Muscle layer of colon (tissue), 2 donors: ENCODE measurements at regions not wholly inside any gene's neighbourhood (a gene's known extent, or its start where the extent isn't known, plus 50 kb on each side); places are given as distances from the start of the nearest gene placed in this dataset.
"Not testable (repeated sequence)": the region's sequence is repeated elsewhere in the genome, so short reads cannot be mapped to it uniquely, and the experiment has no call there.

Experiments
- H3K27ac ChIP-seq: one replicate; pipeline ENCODE4 v1.7.0; 2013; ENCODE audit warnings: low read depth, mild to moderate bottlenecking, low read length, moderate library complexity
- H3K27me3 ChIP-seq, 2 donors: one replicate each; pipeline ENCODE4 v1.7.0; 2013; ENCODE audit warnings: low read length in 2 of 2, mild to moderate bottlenecking in 2 of 2; ENCODE audit not compliant: insufficient read depth in 2 of 2, control insufficient read depth in 1 of 2
- H3K36me3 ChIP-seq: one replicate; pipeline ENCODE4 v1.7.0; 2013; ENCODE audit warnings: mild to moderate bottlenecking, low read length; ENCODE audit not compliant: insufficient read depth
- H3K4me1 ChIP-seq: one replicate; pipeline ENCODE4 v1.7.0; 2013; ENCODE audit warnings: mild to moderate bottlenecking, low read length; ENCODE audit not compliant: insufficient read depth
- H3K4me3 ChIP-seq, 2 donors: one replicate each; pipeline ENCODE4 v1.7.0; 2013; ENCODE audit warnings: low read length in 2 of 2, low read depth in 1 of 2, mild to moderate bottlenecking in 1 of 2, moderate library complexity in 1 of 2
- H3K9ac ChIP-seq: one replicate; pipeline ENCODE4 v1.7.0; 2013; ENCODE audit warnings: low read length
- H3K9me3 ChIP-seq: one replicate; pipeline ENCODE4 v1.7.0; 2013; ENCODE audit warnings: mild to moderate bottlenecking, low read length
- donor health status: abdominal sarcoma.
- donor health status: Adenocarcinoma of cecum.

DNA sequence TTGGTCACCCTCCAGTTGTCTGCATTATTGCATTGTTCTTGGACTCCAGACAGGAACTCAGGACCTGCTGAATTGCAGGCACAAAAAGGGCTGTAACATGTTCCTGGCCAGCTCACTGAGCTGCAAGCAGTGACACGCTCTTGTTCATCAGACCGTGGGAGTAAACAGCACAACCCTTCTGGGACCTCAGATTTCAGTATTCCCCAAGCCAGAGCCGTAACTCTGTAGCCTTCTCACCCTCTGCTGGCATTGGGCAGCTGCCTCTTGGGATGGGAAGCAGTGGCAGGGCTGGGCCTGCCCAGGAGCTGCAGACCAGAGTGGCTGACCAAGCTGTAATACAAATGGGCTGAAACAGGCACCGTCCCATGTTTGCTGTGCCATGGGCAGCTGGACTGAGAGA is 607.1 kb upstream of the BCHE start:
- Histone ChIP-seq H3K27me3 (no peaks in the 10 kb centered on the region), H3K36me3 (no peaks in the 10 kb centered on the region), H3K4me3 (no peak overlapping the region), H3K9me3 (no peaks in the 10 kb centered on the region), H3K9ac (no peak overlapping the region), H3K27ac (no peak overlapping the region), H3K4me1 (no peaks in the 10 kb centered on the region)

- Histone ChIP-seq H3K4me1 (no peaks in the 10 kb centered on the region), H3K9me3 (no peaks in the 10 kb centered on the region), H3K9ac (no peak overlapping the region)
Observed at GRCh38 chr3:166435469-166436057, 598.3 kb upstream of the BCHE start.

DNA sequence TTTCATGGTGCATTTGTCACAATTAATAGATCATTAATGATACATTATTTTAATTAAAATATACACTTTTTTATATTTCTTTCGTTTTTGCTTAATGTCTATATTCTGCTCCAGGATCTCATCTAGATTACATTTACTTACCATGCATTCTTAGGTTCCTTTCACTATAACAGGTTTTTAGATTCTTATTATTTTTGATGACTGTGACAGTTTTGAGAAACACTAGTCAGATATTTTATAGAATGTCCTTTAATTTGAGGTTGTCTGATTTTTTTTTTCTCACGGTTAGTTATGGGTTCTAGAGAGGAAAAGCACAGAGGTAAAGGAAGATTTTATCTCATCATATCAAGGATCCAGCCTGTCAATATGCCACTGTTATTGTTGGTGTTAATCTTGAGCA is 595.8 kb upstream of the BCHE start:
- Histone ChIP-seq H3K27me3 (no peaks in the 10 kb centered on the region), H3K36me3 (no peaks in the 10 kb centered on the region), H3K4me1 (no peaks in the 10 kb centered on the region), H3K9me3 (no peaks in the 10 kb centered on the region), H3K9ac (no peak overlapping the region), H3K4me3 (no peak overlapping the region), H3K27ac (no peak overlapping the region)

More at GRCh38 chr3:166435469-166436057, 598.3 kb upstream of the BCHE start:
- H3K4me3 ChIP-seq: no peak overlapping the region
- H3K27me3 ChIP-seq: no peaks in the 10 kb centered on the region
- H3K27ac ChIP-seq: no peak overlapping the region
- no peaks in the 10 kb centered on the region for H3K36me3 ChIP-seq

- no peaks in the 10 kb centered on the region for H3K9me3 ChIP-seq
- no peaks in the 10 kb centered on the region for H3K36me3 ChIP-seq
- no peaks in the 10 kb centered on the region for H3K27me3 ChIP-seq
- no peak overlapping the region for H3K4me3 ChIP-seq
- no peak overlapping the region for H3K27ac ChIP-seq
- H3K4me1 ChIP-seq: no peaks in the 10 kb centered on the region
- no peak overlapping the region for H3K9ac ChIP-seq
Observed at GRCh38 chr3:166425900-166426611, 588.8 kb upstream of the BCHE start.

DNA sequence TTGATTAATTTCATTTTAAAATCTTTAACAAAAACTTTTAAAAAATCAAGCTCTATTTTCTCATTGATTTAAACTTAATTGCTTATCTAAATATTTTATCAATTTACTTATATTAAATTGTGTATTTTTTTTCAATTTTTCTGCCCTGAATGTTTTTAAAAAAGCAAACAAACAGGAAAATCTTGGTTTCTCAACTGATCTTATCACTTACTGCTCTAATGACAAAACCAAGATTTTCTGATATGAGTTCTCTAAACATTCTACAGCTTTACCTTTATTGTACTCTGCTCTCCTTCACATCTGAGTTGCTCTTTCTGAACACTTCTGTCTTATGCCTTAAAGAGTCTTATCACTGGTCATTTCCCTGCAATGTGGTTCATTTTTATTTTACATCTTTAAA is 587.8 kb upstream of the BCHE start:
- Histone ChIP-seq H3K27me3 (no peaks in the 10 kb centered on the region), H3K9ac (no peak overlapping the region), H3K36me3 (no peaks in the 10 kb centered on the region), H3K4me1 (no peaks in the 10 kb centered on the region), H3K4me3 (no peak overlapping the region), H3K9me3 (no peaks in the 10 kb centered on the region), H3K27ac (no peak overlapping the region)

DNA sequence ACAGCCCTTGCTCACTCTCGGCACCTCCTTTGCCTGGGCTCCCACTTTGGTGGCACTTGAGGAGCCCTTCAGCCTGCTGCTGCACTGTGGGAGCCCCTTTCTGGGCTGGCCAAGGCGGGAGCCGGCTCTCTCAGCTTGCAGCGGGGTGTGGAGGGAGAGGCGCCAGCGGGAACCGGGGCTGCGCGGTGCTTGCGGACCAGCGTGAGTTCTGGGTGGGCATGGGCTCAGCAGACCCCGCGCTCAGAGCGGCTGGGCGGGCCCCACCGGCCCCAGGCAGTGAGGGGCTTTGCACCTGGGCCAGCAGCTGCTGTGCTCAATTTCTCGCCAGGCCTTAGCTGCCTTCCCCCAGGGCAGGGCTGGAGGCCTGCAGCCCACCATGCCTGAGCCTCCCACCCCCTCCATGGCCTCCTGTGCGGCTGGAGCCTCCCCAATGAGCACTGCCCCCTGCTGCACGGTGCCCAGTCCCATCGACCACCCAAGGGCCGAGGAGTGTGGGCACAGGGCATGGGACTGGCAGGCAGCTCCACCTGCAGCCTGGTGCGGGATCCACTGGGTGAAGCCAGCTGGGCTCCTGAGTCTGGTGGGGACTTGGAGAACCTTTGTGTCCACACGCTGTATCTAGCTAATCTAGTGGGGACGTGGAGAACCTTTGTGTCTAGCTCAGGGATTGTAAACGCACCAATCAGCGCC is 586.7 kb upstream of the BCHE start:
- not testable (repeated sequence) for H3K9me3 ChIP-seq, H3K4me3 ChIP-seq, H3K36me3 ChIP-seq

GRCh38 chr3:166422556-166422955 is 585.3 kb upstream of the BCHE start:
- Histone ChIP-seq H3K9ac (no peak overlapping the region), H3K4me1 (no peaks in the 10 kb centered on the region), H3K4me3 (no peak overlapping the region), H3K27me3 (no peaks in the 10 kb centered on the region), H3K27ac (no peak overlapping the region), H3K9me3 (no peaks in the 10 kb centered on the region), H3K36me3 (no peaks in the 10 kb centered on the region)

More for the DNA sequence above, 586.7 kb upstream of the BCHE start:
- not testable (repeated sequence) for H3K27ac ChIP-seq, H3K4me1 ChIP-seq, H3K27me3 ChIP-seq, H3K9ac ChIP-seq

DNA sequence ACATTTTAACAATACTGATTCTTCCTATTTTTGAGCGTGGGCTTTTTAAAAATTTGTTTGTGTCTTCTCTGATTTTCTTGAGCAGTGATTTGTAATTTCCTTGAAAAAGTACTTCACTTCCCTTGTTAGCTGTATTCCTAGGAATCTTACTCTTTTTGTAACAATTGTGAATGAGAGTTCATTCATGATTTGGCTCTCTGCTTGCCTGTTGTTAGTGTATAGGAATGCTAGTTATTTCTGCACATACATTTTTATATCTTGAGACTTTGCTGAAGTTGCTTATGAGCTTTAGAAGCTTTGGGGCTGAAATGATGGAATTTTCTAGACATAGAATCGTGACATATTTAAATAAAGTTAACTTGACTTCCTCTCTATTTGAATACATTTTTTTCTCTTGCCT is 582.8 kb upstream of the BCHE start:
- H3K36me3 ChIP-seq: no peaks in the 10 kb centered on the region
- no peaks in the 10 kb centered on the region for H3K9me3 ChIP-seq
- no peaks in the 10 kb centered on the region for H3K27me3 ChIP-seq
- H3K9ac ChIP-seq: no peak overlapping the region
- no peak overlapping the region for H3K27ac ChIP-seq
- H3K4me1 ChIP-seq: no peaks in the 10 kb centered on the region
- no peak overlapping the region for H3K4me3 ChIP-seq

GRCh38 chr3:166405896-166406295 is 568.7 kb upstream of the BCHE start:
- Histone ChIP-seq H3K27ac (no peak overlapping the region), H3K27me3 (no peaks in the 10 kb centered on the region), H3K4me1 (no peaks in the 10 kb centered on the region), H3K4me3 (no peak overlapping the region), H3K9me3 (no peaks in the 10 kb centered on the region), H3K9ac (no peak overlapping the region), H3K36me3 (no peaks in the 10 kb centered on the region)

DNA sequence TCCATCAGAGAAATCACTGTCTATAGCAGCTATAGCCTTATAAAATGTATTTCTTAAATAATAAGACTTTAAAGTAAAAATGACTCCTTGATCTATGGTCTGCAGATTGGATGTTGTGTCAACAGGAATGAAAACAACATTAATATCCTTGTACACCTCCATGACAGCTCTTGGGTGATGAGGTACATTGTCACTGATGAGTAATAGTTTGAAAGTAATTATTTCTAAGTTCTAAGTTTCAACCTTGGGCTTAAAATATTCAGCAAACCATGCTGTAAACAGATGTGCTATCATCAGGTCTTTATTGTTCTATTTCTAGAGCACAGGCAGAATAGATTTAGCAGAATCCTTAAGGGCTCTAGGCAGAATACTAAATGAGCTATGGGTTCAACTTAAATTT is 568.2 kb upstream of the BCHE start:
- no peak overlapping the region for H3K9ac ChIP-seq
- no peaks in the 10 kb centered on the region for H3K27me3 ChIP-seq
- no peaks in the 10 kb centered on the region for H3K4me1 ChIP-seq
- H3K36me3 ChIP-seq: no peaks in the 10 kb centered on the region
- no peak overlapping the region for H3K27ac ChIP-seq
- no peak overlapping the region for H3K4me3 ChIP-seq
- no peaks in the 10 kb centered on the region for H3K9me3 ChIP-seq

GRCh38 chr3:166390303-166390702 is 553.1 kb upstream of the BCHE start:
- Histone ChIP-seq H3K36me3 (no peaks in the 10 kb centered on the region), H3K9ac (no peak overlapping the region), H3K4me1 (no peaks in the 10 kb centered on the region), H3K9me3 (no peaks in the 10 kb centered on the region), H3K4me3 (no peak overlapping the region), H3K27me3 (no peaks in the 10 kb centered on the region), H3K27ac (no peak overlapping the region)
